Lower leg skin (tissue), 4 donors: ENCODE measurements at regions not wholly inside any gene's neighbourhood (a gene's known extent, or its start where the extent isn't known, plus 50 kb on each side); places are given as distances from the start of the nearest gene placed in this dataset.
"Not testable (repeated sequence)": the region's sequence is repeated elsewhere in the genome, so short reads cannot be mapped to it uniquely, and the experiment has no call there.

Experiments
- DNase-seq, 2 donors: peaks; one replicate each; pipeline ENCODE4 v3.0.0-alpha.2; 2019; ENCODE audit warnings: low spot score in 2 of 2
- H3K4me3 ChIP-seq: fragments of 200-600 bp; sonication (generic); 2 replicates; pipeline ENCODE4 v1.5.1; 2017; ENCODE audit warnings: mild to moderate bottlenecking, low read depth; ENCODE audit not compliant: poor library complexity, severe bottlenecking
- CTCF ChIP-seq, 3 donors: fragments of 450-650 bp; IDR thresholded peaks; one replicate each; pipeline ENCODE4 v1.5.1; 2016; ENCODE audit warnings: antibody characterized with exemption in 3 of 3, mild to moderate bottlenecking in 3 of 3, moderate library complexity in 2 of 3
- POLR2A ChIP-seq, 2 donors: fragments of 450-650 bp; IDR thresholded peaks; one replicate each; pipeline ENCODE4 v1.6.1; 2016 to 2017; ENCODE audit warnings: antibody characterized with exemption in 2 of 2, mild to moderate bottlenecking in 1 of 2, moderate library complexity in 1 of 2
- WGBS, 2 donors: methylation state at CpG; one replicate each; pipeline ENCODE4 v1.1.5; 2018; 5-methylcytosine and 5-hydroxymethylcytosine counted together
- intact Hi-C: fragments of 100-400 bp; cut with DNase I; formaldehyde crosslinking; loops from one replicate; pipeline ENCODE4 v1.15.0; 2023; ENCODE audit warnings: low total_unique reads

- TF ChIP-seq POLR2A (IDR thresholded peaks at IDR 0.05) = no peak
- no peak for TF ChIP-seq CTCF (IDR thresholded peaks at IDR 0.05)
- intact Hi-C loops = no loop called here
- 77 to 85% methylated on average over 6 of the region's 6 CpGs for WGBS, 2 donors
- no peak for DNase-seq
- H3K4me3 ChIP-seq = no peak overlapping the region
Observed at GRCh38 chr4:1524761-1525160, 118.5 kb upstream of the NKX1-1 start.

DNA sequence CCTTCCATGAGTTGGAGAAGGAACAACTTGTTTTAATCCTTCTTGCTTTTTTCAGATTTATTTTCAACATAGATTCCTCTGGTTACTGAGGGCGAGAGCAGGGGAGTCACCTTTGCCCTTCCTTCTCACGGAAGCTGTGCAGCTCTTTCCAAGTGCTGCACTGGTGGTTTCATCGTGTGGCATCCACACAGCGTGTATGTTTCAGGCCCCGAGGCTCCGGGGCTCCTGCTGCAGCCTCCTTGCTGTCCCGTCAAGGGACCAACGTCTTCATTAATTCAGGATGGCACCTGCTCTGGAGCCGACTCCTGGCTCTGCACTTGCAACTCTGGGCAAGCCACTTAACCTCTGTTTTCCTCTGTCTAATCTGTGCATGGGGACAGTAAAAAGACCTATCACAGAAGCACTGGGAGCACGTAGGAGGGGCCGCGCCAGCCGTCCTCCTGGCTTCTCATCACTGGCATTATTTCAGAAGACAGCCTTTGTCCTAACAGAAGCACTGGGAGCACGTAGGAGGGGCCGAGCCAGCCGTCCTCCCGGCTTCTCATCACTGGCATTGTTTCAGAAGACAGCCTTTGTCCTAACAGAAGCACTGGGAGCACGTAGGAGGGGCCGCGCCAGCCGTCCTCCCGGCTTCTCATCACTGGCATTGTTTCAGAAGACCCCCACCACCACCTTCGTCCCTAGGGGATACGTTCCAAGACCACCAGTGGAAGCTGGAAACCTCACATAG, 117.8 kb upstream of the NKX1-1 start:
- 78 to 81% methylated on average over 22 to 24 of the region's 24 CpGs for WGBS, 2 donors
- TF ChIP-seq CTCF (IDR thresholded peaks at IDR 0.05) (no peak), POLR2A (IDR thresholded peaks at IDR 0.05) (no peak)
- intact Hi-C loops = no loop called here
- no peak for DNase-seq
- no peak overlapping the region for H3K4me3 ChIP-seq

DNA sequence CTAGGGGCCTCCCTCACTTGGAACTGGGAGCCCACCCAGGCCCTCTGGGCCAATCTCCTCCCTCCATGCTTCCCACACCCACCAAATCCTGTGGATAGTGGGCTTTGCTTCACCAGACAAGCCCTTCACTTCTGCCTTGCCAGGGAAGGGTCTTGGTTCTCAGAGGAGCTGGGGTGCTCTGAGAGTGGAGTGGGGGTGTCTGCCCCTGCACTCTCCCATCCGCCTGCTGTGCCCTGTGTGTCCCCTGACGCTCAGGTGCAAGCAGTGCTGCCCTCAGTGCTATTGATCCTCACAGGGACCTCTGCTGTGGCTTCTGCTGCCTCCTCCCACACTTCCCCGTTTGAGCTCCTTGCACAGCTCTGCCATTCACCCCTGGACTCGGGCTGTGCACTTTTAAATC, 117.3 kb upstream of the NKX1-1 start:
- DNase-seq = no peak
- 68 to 76% methylated on average over 4 of the region's 4 CpGs for WGBS, 2 donors

DNA sequence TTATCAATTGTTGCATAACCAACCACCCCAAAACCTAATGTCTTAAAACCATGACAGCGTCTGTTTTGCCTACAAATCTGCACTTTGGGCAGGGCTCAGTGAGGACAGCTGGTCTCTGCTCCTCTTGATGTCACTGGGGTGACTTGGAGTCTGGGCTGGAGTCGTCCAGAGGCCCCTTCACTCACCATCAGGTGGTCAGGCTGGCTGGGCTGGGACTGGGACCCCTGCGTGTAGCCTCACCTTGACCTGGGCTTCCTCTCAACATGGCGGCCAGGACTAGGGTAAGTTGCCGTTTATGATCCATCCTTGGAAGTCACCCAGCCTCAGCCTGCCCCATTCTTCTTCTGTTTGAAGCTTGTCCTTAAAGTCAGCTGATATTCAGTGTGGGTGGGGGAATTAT, 116.8 kb upstream of the NKX1-1 start:
- intact Hi-C loops = no loop called here
- 77 to 82% methylated on average over 5 of the region's 5 CpGs for WGBS, 2 donors
- TF ChIP-seq CTCF (IDR thresholded peaks at IDR 0.05) (no peak), POLR2A (IDR thresholded peaks at IDR 0.05) (no peak)
- DNase-seq = no peak
- H3K4me3 ChIP-seq = no peak overlapping the region

More for the DNA sequence above, 117.3 kb upstream of the NKX1-1 start:
- TF ChIP-seq CTCF (IDR thresholded peaks at IDR 0.05) (no peak), POLR2A (IDR thresholded peaks at IDR 0.05) (no peak)
- no peak overlapping the region for H3K4me3 ChIP-seq
- intact Hi-C loops = no loop called here

DNA sequence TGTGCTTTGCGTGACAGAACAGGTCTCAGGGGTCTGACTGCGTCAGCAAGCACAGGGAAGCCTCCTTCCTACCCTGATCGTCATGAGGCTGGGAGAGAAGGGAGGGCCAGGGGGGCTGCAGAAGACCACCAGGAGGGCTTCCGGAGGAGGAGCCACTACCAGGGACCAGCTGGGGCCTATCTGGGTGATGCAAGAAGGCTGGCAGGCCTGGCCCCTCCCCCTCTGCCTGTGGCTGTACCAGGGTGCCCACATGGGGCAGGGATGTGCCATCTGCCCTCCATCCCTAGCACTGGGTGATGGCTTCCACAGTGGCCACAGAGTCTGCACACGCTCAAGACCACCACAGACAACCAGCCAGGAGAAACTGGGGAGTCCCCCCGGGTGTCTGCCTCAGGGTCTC, 116.4 kb upstream of the NKX1-1 start:
- intact Hi-C loops = no loop called here
- no peak for DNase-seq
- no peak for TF ChIP-seq POLR2A (IDR thresholded peaks at IDR 0.05)
- TF ChIP-seq CTCF (IDR thresholded peaks at IDR 0.05) = no peak
- H3K4me3 ChIP-seq = no peak overlapping the region
- WGBS, 2 donors = 85 to 90% methylated on average over 5 to 6 of the region's 6 CpGs

DNA sequence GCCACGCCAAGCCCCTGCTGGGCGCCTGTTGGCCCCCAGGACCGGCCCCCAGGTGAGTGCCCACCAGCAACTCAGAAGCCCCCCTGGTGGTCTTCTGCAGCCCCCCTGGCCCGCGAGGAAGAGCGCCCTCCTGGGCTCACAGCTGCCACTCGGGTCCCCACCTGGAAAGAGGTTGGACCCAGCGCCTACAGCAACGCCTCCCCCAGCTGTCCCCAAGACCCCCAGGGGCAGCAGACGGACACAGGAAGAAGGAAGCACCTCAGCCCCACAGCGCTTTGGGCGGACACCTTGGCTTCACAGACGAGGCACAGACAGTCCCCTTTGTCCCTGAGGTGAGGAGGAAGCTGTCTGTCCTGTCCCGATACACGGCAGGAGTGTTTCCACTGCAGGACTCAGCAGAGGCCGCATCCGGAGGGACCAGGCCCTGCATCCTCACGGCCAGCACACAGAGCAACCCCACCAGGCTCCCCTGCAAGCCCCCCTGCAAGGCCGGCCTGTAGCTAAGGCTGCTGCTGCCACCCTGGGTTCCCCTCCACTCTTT, 115.6 kb upstream of the NKX1-1 start:
- TF ChIP-seq POLR2A (IDR thresholded peaks at IDR 0.05) = no peak
- TF ChIP-seq CTCF (IDR thresholded peaks at IDR 0.05) = no peak
- H3K4me3 ChIP-seq = no peak overlapping the region
- 84 to 87% methylated on average over 12 to 13 of the region's 19 CpGs for WGBS, 2 donors
- intact Hi-C loops = no loop called here
- no peak for DNase-seq

DNA sequence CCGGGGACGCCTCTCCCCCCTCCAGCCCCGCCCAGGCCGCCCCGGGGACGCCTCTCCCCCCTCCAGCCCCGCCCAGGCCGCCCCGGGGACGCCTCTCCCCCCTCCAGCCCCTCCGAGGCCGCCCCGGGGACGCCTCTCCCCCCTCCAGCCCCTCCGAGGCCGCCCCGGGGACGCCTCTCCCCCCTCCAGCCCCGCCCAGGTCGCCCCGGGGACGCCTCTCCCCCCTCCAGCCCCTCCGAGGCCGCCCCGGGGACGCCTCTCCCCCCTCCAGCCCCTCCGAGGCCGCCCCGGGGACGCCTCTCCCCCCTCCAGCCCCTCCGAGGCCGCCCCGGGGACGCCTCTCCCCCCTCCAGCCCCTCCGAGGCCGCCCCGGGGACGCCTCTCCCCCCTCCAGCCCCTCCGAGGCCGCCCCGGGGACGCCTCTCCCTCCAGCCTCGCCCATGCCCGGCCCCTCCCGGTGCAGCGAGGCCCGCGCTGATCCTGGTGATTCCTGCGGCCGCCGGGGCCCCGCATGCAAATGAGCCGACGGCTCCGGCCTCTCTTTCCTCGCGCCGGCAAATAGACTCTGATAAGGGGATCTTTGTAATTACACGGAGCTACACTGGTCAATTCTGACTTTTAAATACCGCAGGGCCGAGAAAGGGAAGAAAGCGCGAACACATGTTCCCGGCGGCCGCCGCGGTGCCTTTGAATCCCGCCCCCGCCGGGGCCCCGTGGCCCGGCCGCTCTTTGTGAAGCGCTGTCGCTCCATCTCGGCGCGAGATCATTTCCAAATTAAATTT, 114.7 kb upstream of the NKX1-1 start:
- H3K4me3 ChIP-seq, intact Hi-C loops, DNase-seq: not testable (repeated sequence)
- 5 to 8% methylated on average over 31 to 33 of the region's 79 CpGs for WGBS, 2 donors
